GM20431 (cell line): ENCODE measurements at regions not wholly inside any gene's neighbourhood (a gene's known extent, or its start where the extent isn't known, plus 50 kb on each side); places are given as distances from the start of the nearest gene placed in this dataset.
"Not testable (repeated sequence)": the region's sequence is repeated elsewhere in the genome, so short reads cannot be mapped to it uniquely, and the experiment has no call there.

ENCODE experiments used
- in situ Hi-C: fragments of 300-500 bp; cut with MseI, MboI; formaldehyde crosslinking; loops from one replicate; pipeline ENCODE4 v1.15.0; 2020; ENCODE audit warnings: low sequenced_read_pairs; ENCODE audit not compliant: unreplicated experiment

GRCh38 chr12:11534064-11534463 lies 115.4 kb upstream of the ETV6 start:
- in situ Hi-C loops = no loop called here

- in situ Hi-C loops = no loop called here
Measured at GRCh38 chr12:11535127-11535526, 114.3 kb upstream of the ETV6 start.

GRCh38 chr12:11539156-11539555 lies 110.3 kb upstream of the ETV6 start:
- in situ Hi-C loops = no loop called here

GRCh38 chr12:11540156-11540555 lies 109.3 kb upstream of the ETV6 start:
- in situ Hi-C loops = no loop called here

GRCh38 chr12:11540615-11541310 lies 108.7 kb upstream of the ETV6 start:
- in situ Hi-C loops = no loop called here

- in situ Hi-C loops = no loop called here
Measured at GRCh38 chr12:11542599-11542998, 106.9 kb upstream of the ETV6 start.

- in situ Hi-C loops = no loop called here
Measured at GRCh38 chr12:11543457-11544158, 105.9 kb upstream of the ETV6 start.

GRCh38 chr12:11545484-11546330 lies 103.8 kb upstream of the ETV6 start:
- in situ Hi-C loops = no loop called here

GRCh38 chr12:11546582-11547270 lies 102.7 kb upstream of the ETV6 start:
- in situ Hi-C loops = not testable (repeated sequence)

GRCh38 chr12:11547271-11547646 lies 102.2 kb upstream of the ETV6 start:
- in situ Hi-C loops = not testable (repeated sequence)

GRCh38 chr12:11549119-11549518 lies 100.4 kb upstream of the ETV6 start:
- in situ Hi-C loops = no loop called here

GRCh38 chr12:11553871-11554533 lies 95.5 kb upstream of the ETV6 start:
- in situ Hi-C loops = no loop called here

- in situ Hi-C loops = no loop called here
Measured at GRCh38 chr12:11555195-11555594, 94.3 kb upstream of the ETV6 start.

- in situ Hi-C loops = no loop called here
Measured at GRCh38 chr12:11555743-11556625, 93.5 kb upstream of the ETV6 start.

GRCh38 chr12:11556682-11557081 lies 92.8 kb upstream of the ETV6 start:
- in situ Hi-C loops = no loop called here

- in situ Hi-C loops = no loop called here
Measured at GRCh38 chr12:11559626-11560340, 89.7 kb upstream of the ETV6 start.

- in situ Hi-C loops = no loop called here
Measured at GRCh38 chr12:11561411-11561810, 88.1 kb upstream of the ETV6 start.
